ENCODE measurements at regions not wholly inside any gene's neighbourhood (a gene's known extent, or its start where the extent isn't known, plus 50 kb on each side); places are given as distances from the start of the nearest gene placed in this dataset.

- no peak for ATAC-seq
- ChIA-PET CTCF (no interaction called here), POLR2A (no interaction called here)
These were observed 118.9 kb upstream of the HNMT start for GRCh38 chr2:137845422-137845821.

DNA sequence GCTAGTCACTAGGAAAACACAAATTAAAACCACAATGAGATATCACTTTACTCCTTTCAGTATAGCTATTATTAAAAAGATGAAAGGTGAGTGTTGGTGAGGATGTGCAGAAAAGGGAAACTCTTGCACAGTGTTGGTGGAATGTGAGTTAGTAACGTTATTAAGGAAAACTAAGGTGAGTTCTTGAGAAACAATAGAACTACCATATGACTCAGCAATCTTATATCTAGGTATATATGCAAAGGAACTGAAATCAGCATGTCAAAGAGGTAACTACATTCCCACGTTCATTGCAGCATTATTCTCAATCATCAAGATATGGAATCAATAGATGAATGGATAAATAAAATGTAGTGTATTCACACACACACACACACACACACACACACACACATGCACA is 117.3 kb upstream of the HNMT start:
- ATAC-seq = no peak
- H3K9me3 Mint-ChIP-seq = no peaks in the 10 kb centered on the region
- POLR2A ChIA-PET = no interaction called here

More at GRCh38 chr2:137845422-137845821, 118.9 kb upstream of the HNMT start:
- Mint-ChIP-seq H3K27ac (no peak overlapping the region), H3K9me3 (no peaks in the 10 kb centered on the region), H3K4me3 (no peak overlapping the region), H3K36me3 (ENCODE audit: low read depth) (no peaks in the 10 kb centered on the region), H3K4me1 (ENCODE audit: low read depth) (no peaks in the 10 kb centered on the region), H3K27me3 (peaks cover 5% of the 10 kb centered on the region)
- intact Hi-C loops (cut with micrococcal nuclease) = no loop called here
- TF ChIP-seq, protein P1, sequence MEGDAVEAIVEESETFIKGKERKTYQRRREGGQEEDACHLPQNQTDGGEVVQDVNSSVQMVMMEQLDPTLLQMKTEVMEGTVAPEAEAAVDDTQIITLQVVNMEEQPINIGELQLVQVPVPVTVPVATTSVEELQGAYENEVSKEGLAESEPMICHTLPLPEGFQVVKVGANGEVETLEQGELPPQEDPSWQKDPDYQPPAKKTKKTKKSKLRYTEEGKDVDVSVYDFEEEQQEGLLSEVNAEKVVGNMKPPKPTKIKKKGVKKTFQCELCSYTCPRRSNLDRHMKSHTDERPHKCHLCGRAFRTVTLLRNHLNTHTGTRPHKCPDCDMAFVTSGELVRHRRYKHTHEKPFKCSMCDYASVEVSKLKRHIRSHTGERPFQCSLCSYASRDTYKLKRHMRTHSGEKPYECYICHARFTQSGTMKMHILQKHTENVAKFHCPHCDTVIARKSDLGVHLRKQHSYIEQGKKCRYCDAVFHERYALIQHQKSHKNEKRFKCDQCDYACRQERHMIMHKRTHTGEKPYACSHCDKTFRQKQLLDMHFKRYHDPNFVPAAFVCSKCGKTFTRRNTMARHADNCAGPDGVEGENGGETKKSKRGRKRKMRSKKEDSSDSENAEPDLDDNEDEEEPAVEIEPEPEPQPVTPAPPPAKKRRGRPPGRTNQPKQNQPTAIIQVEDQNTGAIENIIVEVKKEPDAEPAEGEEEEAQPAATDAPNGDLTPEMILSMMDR (IDR thresholded peaks at IDR 0.05) = no peak
- no peak for DNase-seq

GRCh38 chr2:137847443-137847842 is 116.8 kb upstream of the HNMT start:
- Mint-ChIP-seq H3K9me3 (no peaks in the 10 kb centered on the region), H3K27ac (no peak overlapping the region), H3K27me3 (peaks cover 5% of the 10 kb centered on the region), H3K4me1 (ENCODE audit: low read depth) (no peaks in the 10 kb centered on the region), H3K4me3 (no peak overlapping the region), H3K36me3 (ENCODE audit: low read depth) (no peaks in the 10 kb centered on the region)
- intact Hi-C loops (cut with micrococcal nuclease) = no loop called here
- POLR2A ChIA-PET = no interaction called here
- ATAC-seq = no peak
- CTCF ChIA-PET = interaction anchor here (0.7 kb wide), 1 partner anchor 18 kb away, joined by 3 read pairs; no protein-coding TSS in a partner anchor
- TF ChIP-seq, protein P1 (IDR thresholded peaks at IDR 0.05) = no peak
- no peak for DNase-seq

More for the DNA sequence above, 117.3 kb upstream of the HNMT start:
- Mint-ChIP-seq H3K4me1 (ENCODE audit: low read depth) (no peaks in the 10 kb centered on the region), H3K36me3 (ENCODE audit: low read depth) (no peaks in the 10 kb centered on the region), H3K4me3 (no peak overlapping the region), H3K27me3 (peaks cover 5% of the 10 kb centered on the region), H3K27ac (no peak overlapping the region)
- CTCF ChIA-PET = no interaction called here
- TF ChIP-seq, protein P1 (IDR thresholded peaks at IDR 0.05) = no peak
- intact Hi-C loops (cut with micrococcal nuclease) = no loop called here
- no peak for DNase-seq

GRCh38 chr2:137857881-137858280 is 106.4 kb upstream of the HNMT start:
- intact Hi-C loops (cut with micrococcal nuclease) = no loop called here
- no peak for DNase-seq
- Mint-ChIP-seq H3K4me1 (ENCODE audit: low read depth) (no peaks in the 10 kb centered on the region), H3K27me3 (peaks cover 8% of the 10 kb centered on the region), H3K27ac (no peak overlapping the region), H3K9me3 (no peaks in the 10 kb centered on the region), H3K4me3 (no peak overlapping the region), H3K36me3 (ENCODE audit: low read depth) (no peaks in the 10 kb centered on the region)
- TF ChIP-seq, protein P1 (IDR thresholded peaks at IDR 0.05) = no peak
- no peak for ATAC-seq
- CTCF ChIA-PET = no interaction called here
- POLR2A ChIA-PET = no interaction called here

- no peaks in the 10 kb centered on the region for H3K36me3 Mint-ChIP-seq (ENCODE audit: low read depth)
- no peak overlapping the region for H3K27ac Mint-ChIP-seq
- peaks cover 5% of the 10 kb centered on the region for H3K27me3 Mint-ChIP-seq
- intact Hi-C loops (cut with micrococcal nuclease) = no loop called here
- H3K4me1 Mint-ChIP-seq (ENCODE audit: low read depth) = no peaks in the 10 kb centered on the region
- POLR2A ChIA-PET = interaction anchor here (0.6 kb wide), 1 partner anchor 288 kb away, joined by 3 read pairs; no protein-coding TSS in a partner anchor
- no peak overlapping the region for H3K4me3 Mint-ChIP-seq
- TF ChIP-seq, protein P1 (IDR thresholded peaks at IDR 0.05) = no peak
- no peak for DNase-seq
- no peak for ATAC-seq
- H3K9me3 Mint-ChIP-seq = no peaks in the 10 kb centered on the region
- CTCF ChIA-PET = interaction anchor here (1.0 to 1.4 kb wide), 2 partner anchors 924 to 965 kb away, joined by 3 to 5 read pairs; no protein-coding TSS in a partner anchor
These were observed 101.6 kb upstream of the HNMT start for GRCh38 chr2:137862651-137863050.

Measured in activated CD8-positive, alpha-beta T cell treated with anti-CD3 and anti-CD28 coated beads for 36 hours (primary cell).